PC-3 (cell line): ENCODE measurements at regions not wholly inside any gene's neighbourhood (a gene's known extent, or its start where the extent isn't known, plus 50 kb on each side); places are given as distances from the start of the nearest gene placed in this dataset.

ENCODE experiments used
- EZH2phosphoT487 ChIP-seq: fragments of 300-600 bp; sonication (generic); IDR thresholded peaks from 2 replicates; pipeline ENCODE4 v1.6.1; 2018; ENCODE audit warnings: mild to moderate bottlenecking, antibody characterized with exemption, low read length, borderline replicate concordance
- TF ChIP-seq, protein P1 (sequence below): fragments of 300-600 bp; sonication (generic); conservative IDR thresholded peaks from 2 replicates; pipeline ENCODE4 v1.5.1; 2017; ENCODE audit warnings: antibody characterized with exemption, low read depth, mild to moderate bottlenecking, low read length

DNA sequence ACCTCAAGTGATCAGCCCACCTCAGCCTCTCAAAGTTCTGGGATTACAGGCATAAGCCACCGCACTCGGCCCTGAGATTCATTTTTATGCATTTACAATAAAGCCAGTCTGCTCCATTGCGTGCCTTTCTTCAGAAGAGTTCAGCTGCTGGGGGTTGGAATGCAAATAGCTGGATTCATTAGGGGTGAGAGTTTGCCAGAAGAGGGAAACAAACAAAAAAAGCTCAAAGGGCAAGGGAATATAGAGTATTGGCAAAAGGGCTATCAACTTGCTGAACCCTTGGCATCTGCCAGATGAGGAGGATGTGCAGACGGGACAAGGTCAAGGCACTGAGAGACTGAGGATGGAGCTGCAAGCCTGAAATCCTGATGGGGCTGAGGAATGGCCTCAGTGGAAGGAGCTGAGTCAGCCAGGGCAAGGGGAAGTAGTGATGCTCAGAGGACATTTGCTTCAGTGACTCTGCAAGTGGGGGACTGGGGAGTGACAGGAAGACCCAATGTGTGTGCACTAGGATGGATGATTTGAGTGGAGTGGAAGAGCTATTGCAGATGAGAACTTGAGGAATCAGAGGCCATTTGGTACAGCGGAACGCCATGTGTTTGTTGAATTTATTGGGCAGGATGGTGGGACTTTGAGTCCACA lies 75.0 kb upstream of the ARMC3 start:
- TF ChIP-seq, protein P1, sequence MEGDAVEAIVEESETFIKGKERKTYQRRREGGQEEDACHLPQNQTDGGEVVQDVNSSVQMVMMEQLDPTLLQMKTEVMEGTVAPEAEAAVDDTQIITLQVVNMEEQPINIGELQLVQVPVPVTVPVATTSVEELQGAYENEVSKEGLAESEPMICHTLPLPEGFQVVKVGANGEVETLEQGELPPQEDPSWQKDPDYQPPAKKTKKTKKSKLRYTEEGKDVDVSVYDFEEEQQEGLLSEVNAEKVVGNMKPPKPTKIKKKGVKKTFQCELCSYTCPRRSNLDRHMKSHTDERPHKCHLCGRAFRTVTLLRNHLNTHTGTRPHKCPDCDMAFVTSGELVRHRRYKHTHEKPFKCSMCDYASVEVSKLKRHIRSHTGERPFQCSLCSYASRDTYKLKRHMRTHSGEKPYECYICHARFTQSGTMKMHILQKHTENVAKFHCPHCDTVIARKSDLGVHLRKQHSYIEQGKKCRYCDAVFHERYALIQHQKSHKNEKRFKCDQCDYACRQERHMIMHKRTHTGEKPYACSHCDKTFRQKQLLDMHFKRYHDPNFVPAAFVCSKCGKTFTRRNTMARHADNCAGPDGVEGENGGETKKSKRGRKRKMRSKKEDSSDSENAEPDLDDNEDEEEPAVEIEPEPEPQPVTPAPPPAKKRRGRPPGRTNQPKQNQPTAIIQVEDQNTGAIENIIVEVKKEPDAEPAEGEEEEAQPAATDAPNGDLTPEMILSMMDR: no peak
- TF ChIP-seq EZH2phosphoT487: no peak
